Panc1 (cell line): ENCODE measurements at regions not wholly inside any gene's neighbourhood (a gene's known extent, or its start where the extent isn't known, plus 50 kb on each side); places are given as distances from the start of the nearest gene placed in this dataset.

Source experiments
- CTCF ChIP-seq: fragments of 450-650 bp; IDR thresholded peaks from 2 replicates; pipeline ENCODE4 v1.5.1; 2017; ENCODE audit warnings: mild to moderate bottlenecking
- POLR2AphosphoS5 ChIP-seq: IDR thresholded peaks from 2 replicates; pipeline ENCODE4 v1.6.1; 2012; ENCODE audit warnings: mild to moderate bottlenecking, low read depth, low read length, moderate library complexity
- REST ChIP-seq, 2 experiments: IDR thresholded peaks; 2 replicates each; pipeline ENCODE4 v1.6.1; 2011 to 2012; ENCODE audit warnings: low read depth in 2 of 2, control low read depth in 1 of 2, low read length in 1 of 2, mild to moderate bottlenecking in 1 of 2, moderate library complexity in 1 of 2; ENCODE audit not compliant: insufficient read depth in 1 of 2
- SIN3A ChIP-seq: IDR thresholded peaks from 2 replicates; pipeline ENCODE4 v1.6.1; 2012; ENCODE audit warnings: low read depth, mild to moderate bottlenecking, low read length, moderate library complexity, borderline replicate concordance; ENCODE audit not compliant: insufficient read depth
- TCF7L2 ChIP-seq: IDR thresholded peaks from 2 replicates; pipeline ENCODE4 v1.6.1; 2011; ENCODE audit warnings: mild to moderate bottlenecking, low read depth, low read length, inconsistent platforms

- TF ChIP-seq CTCF (no peak), REST (IDR thresholded peaks at IDR 0.05; ENCODE audit: insufficient read depth in 1 of 2, low read depth in 2 of 2, low read length in 1 of 2) (no peak), POLR2AphosphoS5 (no peak), TCF7L2 (no peak), SIN3A (no peak)
Measured at GRCh38 chr4:132646186-132646585, 502.9 kb upstream of the PCDH10 start.
